Loucy (cell line): ENCODE measurements at regions not wholly inside any gene's neighbourhood (a gene's known extent, or its start where the extent isn't known, plus 50 kb on each side); places are given as distances from the start of the nearest gene placed in this dataset.

Source experiments
- CTCF ChIP-seq: fragments of 200-600 bp; sonication (generic); conservative IDR thresholded peaks from 2 replicates; pipeline ENCODE4 v1.5.1; 2014; ENCODE audit warnings: mild to moderate bottlenecking, antibody characterized with exemption, low read length
- EZH2phosphoT487 ChIP-seq: fragments of 200-600 bp; IDR thresholded peaks from 2 replicates; pipeline ENCODE4 v1.6.1; 2018; ENCODE audit warnings: antibody characterized with exemption, mild to moderate bottlenecking, moderate library complexity, borderline replicate concordance

GRCh38 chr21:31500071-31500470 lies 156.0 kb upstream of the TIAM1 start:
- TF ChIP-seq CTCF: no peak
- TF ChIP-seq EZH2phosphoT487: no peak
